Right lobe of liver (tissue), 4 donors: ENCODE measurements at regions not wholly inside any gene's neighbourhood (a gene's known extent, or its start where the extent isn't known, plus 50 kb on each side); places are given as distances from the start of the nearest gene placed in this dataset.

Experiments
- POLR2A ChIP-seq: fragments of 450-650 bp; IDR thresholded peaks from one replicate; pipeline ENCODE4 v1.6.1; 2017; ENCODE audit warnings: antibody characterized with exemption, mild to moderate bottlenecking
- TF ChIP-seq, protein P1 (sequence below), 4 donors: fragments of 200-600 bp in 3 of 4; fragments of 450-650 bp in 1 of 4; IDR thresholded peaks; one replicate each; pipeline versions ENCODE4 v1.5.1 to v1.8.0; 2016 to 2022; ENCODE audit warnings: antibody characterized with exemption in 4 of 4, mild to moderate bottlenecking in 2 of 4
- donor health status: DM: no; HTN: no; CAD: no.
- donor health status: DM: no; HTN: no; CAD: no.
- donor health status: DM: no; HTN: yes; CAD: no.

DNA sequence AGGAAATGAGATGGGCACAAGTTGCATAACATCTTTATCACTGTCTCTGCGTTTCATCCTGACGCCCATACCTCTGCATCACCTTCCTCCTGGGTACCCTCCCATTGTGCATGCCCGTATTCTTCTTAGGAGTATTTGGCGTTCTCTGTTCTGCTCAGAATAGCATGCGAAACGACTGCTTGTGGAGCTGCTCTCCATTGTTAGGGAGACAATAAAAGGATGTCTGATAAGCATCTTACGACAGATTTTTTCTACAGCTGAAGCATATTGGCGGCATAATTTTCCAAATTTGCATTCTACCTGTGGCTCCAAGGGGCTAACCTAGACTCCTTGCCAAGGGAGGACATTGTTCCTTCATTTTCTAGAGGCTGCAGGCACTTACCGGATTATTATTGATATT, 118.6 kb downstream of the EDN1 start:
- TF ChIP-seq, protein P1, sequence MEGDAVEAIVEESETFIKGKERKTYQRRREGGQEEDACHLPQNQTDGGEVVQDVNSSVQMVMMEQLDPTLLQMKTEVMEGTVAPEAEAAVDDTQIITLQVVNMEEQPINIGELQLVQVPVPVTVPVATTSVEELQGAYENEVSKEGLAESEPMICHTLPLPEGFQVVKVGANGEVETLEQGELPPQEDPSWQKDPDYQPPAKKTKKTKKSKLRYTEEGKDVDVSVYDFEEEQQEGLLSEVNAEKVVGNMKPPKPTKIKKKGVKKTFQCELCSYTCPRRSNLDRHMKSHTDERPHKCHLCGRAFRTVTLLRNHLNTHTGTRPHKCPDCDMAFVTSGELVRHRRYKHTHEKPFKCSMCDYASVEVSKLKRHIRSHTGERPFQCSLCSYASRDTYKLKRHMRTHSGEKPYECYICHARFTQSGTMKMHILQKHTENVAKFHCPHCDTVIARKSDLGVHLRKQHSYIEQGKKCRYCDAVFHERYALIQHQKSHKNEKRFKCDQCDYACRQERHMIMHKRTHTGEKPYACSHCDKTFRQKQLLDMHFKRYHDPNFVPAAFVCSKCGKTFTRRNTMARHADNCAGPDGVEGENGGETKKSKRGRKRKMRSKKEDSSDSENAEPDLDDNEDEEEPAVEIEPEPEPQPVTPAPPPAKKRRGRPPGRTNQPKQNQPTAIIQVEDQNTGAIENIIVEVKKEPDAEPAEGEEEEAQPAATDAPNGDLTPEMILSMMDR (IDR thresholded peaks at IDR 0.05): no peak
- TF ChIP-seq POLR2A: no peak
